ENCODE measurements at regions not wholly inside any gene's neighbourhood (a gene's known extent, or its start where the extent isn't known, plus 50 kb on each side); places are given as distances from the start of the nearest gene placed in this dataset.

DNA sequence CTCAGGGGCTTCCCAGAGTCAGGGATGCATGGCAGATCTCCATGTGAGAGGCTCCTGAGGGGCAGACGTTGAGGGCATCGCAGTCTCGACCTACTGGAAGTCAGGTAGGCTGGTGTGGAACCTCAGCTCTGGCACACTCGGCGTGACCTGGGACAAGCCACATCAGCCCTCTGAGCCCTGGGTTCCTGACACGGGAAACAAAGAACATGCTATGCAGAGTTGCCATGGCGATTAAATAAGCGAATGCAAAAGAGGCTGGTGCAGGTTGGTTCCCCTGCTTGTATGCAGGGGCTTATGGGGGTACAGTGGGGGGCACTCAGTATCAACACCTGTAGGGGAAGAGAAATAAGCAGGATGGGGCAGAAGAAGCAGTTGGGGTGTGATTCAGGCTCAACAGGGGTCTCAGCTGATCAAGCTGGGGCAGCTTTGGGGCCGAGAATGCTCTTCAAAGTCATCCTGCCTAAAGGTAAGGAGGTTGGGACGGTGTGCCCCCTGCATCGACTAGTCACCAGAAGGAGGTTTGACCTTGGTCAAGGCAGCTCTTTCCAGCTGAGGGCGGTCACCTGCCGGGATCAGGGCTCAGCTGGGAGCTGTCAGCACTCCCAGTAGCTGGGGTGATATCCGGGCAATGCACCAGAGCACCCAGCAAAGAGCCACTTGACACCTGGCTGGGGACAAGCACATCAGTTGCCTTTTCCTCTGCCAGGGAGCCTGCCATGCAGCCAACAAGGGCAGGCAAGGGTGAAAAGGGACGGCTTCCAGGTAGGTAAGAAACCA is 442.7 kb downstream of the MIAT start:
- TF ChIP-seq ATF2 (IDR thresholded peaks at IDR 0.05; ENCODE audit: low read length) (no peak), JUN (IDR thresholded peaks at IDR 0.05; ENCODE audit: low read depth, low read length) (no peak), MAFK (IDR thresholded peaks at IDR 0.05; ENCODE audit: low read depth, low read length) (no peak), SIN3A (conservative IDR thresholded peaks at IDR 0.05 in 1 of 2, IDR thresholded peaks at IDR 0.05 in 1 of 2; ENCODE audit: low read depth in 1 of 2, low read length in 2 of 2) (no peak), CTCF (IDR thresholded peaks at IDR 0.05; ENCODE audit: control extremely low read depth in 1 of 3, insufficient read depth in 1 of 3, low read depth in 1 of 3, low read length in 3 of 3) (no peak), RFX5 (IDR thresholded peaks at IDR 0.05; ENCODE audit: borderline replicate concordance, low read depth, low read length) (no peak)

All from H1 (cell line).